K562 (cell line): ENCODE measurements at regions not wholly inside any gene's neighbourhood (a gene's known extent, or its start where the extent isn't known, plus 50 kb on each side); places are given as distances from the start of the nearest gene placed in this dataset.

Source experiments
- CEBPB ChIP-seq: fragments of 450-650 bp; IDR thresholded peaks from 2 replicates; pipeline ENCODE4 v1.6.1; 2016; ENCODE audit warnings: missing genetic modification characterization, missing compliant biosample characterization
- CTCF ChIP-seq, 3 experiments: IDR thresholded peaks in 2 of 3; conservative IDR thresholded peaks in 1 of 3; 2 replicates each; pipeline ENCODE4 v1.5.1; 2011 to 2012; ENCODE audit warnings: low read length in 3 of 3, mild to moderate bottlenecking in 3 of 3, control low read depth in 2 of 3, improper control_type of control experiment in 1 of 3, inconsistent platforms in 1 of 3, low read depth in 1 of 3, mixed read lengths in 1 of 3, moderate library complexity in 1 of 3; ENCODE audit not compliant: insufficient read depth in 2 of 3
- HDAC6 ChIP-seq: IDR thresholded peaks from 2 replicates; pipeline ENCODE4 v1.6.1; 2012; ENCODE audit warnings: low read depth, mild to moderate bottlenecking, control low read depth, inconsistent platforms, low read length, moderate library complexity
- RAD21 ChIP-seq, 2 experiments: fragments of 250-450 bp in 1 of 2; fragments of 450-650 bp in 1 of 2; sonication (Bioruptor Pico) in 1 of 2; formaldehyde crosslinking in 1 of 2; IDR thresholded peaks in 1 of 2; conservative IDR thresholded peaks in 1 of 2; 2 replicates each; pipeline versions ENCODE4 v1.4.0 to v1.8.0; 2020 to 2022; ENCODE audit warnings: mild to moderate bottlenecking in 2 of 2, moderate library complexity in 1 of 2
- TARDBP ChIP-seq: fragments of 450-650 bp; IDR thresholded peaks from 2 replicates; pipeline ENCODE4 v1.6.1; 2016
- ZNF12 ChIP-seq: sonication (generic); formaldehyde crosslinking; IDR thresholded peaks from 2 replicates; pipeline ENCODE4 v1.4.0; 2020; ENCODE audit warnings: mild to moderate bottlenecking, missing genetic modification reagents
- ZNF23 ChIP-seq: fragments of 250-450 bp; sonication (Bioruptor Pico); IDR thresholded peaks from 2 replicates; pipeline ENCODE4 v1.4.0; 2020; ENCODE audit warnings: mild to moderate bottlenecking
- TF ChIP-seq, protein P1 (sequence below): sonication (generic); formaldehyde crosslinking; IDR thresholded peaks from 2 replicates; pipeline ENCODE4 v1.9.0; 2022; ENCODE audit warnings: mild to moderate bottlenecking, missing genetic modification reagents

DNA sequence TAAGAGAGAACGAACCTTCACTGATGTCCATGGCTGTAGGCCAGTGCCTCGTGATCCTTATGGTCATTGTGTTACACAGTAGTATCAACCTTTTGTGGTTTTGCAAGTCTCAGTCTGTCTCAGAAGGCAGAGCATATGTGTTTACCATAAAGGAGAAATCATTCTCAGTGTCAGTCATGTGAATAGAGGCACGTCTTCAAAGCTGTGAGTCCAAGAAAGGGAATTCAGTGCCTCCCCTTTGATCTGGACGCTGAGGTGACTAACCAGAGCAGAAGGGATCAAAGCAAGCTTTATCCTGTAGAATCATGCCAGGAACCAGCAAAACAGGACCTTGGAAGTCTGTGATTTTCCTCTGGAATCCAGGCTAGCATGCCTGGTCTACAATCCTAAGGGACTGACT is 433.9 kb downstream of the DNAH5 start:
- TF ChIP-seq CEBPB (tag) (no peak), RAD21 (CRISPR knock-in tag; conservative IDR thresholded peaks at IDR 0.05 in 1 of 2, IDR thresholded peaks at IDR 0.05 in 1 of 2) (no peak), ZNF23 (CRISPR knock-in tag) (no peak), CTCF (IDR thresholded peaks at IDR 0.05 in 2 of 3, conservative IDR thresholded peaks at IDR 0.05 in 1 of 3; ENCODE audit: insufficient read depth in 2 of 3, low read depth in 1 of 3, low read length in 3 of 3) (no peak), TARDBP (no peak), HDAC6 (no peak), ZNF12 (no peak)
- TF ChIP-seq, protein P1, sequence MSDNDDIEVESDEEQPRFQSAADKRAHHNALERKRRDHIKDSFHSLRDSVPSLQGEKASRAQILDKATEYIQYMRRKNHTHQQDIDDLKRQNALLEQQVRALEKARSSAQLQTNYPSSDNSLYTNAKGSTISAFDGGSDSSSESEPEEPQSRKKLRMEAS (CRISPR knock-in tag) = no peak
